H7 (cell line): ENCODE measurements at regions not wholly inside any gene's neighbourhood (a gene's known extent, or its start where the extent isn't known, plus 50 kb on each side); places are given as distances from the start of the nearest gene placed in this dataset.

Experiments used
- DNase-seq: peaks from one replicate; pipeline ENCODE4 v3.0.0; 2012
- H3K27me3 ChIP-seq: 2 replicates; pipeline ENCODE4 v1.6.0; 2011; ENCODE audit warnings: mild to moderate bottlenecking, low read length; ENCODE audit not compliant: control insufficient read depth, insufficient read depth
- H3K36me3 ChIP-seq: replicated peaks from 2 replicates; pipeline ENCODE4 v1.5.1; 2011; ENCODE audit warnings: low read length; ENCODE audit not compliant: control insufficient read depth, insufficient read depth
- H3K4me3 ChIP-seq: 2 replicates; pipeline ENCODE4 v1.5.1; 2011; ENCODE audit warnings: low read depth, mild to moderate bottlenecking, control low read depth, low read length, moderate library complexity; ENCODE audit not compliant: insufficient read depth

DNA sequence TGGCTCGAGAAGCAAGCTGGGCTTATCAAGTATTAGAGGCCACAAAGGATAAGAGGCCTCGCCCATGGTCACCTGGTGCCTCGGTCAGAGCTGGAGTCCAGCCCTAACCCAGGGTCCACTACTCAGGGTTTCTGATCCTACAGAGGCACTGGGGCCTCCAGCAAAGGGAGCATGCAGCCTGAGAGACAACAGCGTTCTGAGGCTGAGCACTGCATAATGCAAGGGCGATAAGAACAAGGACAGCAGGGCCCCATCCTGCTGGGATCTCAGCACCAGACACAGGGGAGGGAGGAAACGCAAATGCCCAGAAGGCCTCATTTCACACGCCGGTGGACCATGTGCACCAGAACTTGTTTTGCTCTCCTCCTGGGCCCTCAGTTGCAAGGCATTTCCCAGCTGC is 63.0 kb downstream of the C5orf15 start:
- no peak overlapping the region for H3K4me3 ChIP-seq
- no peaks in the 10 kb centered on the region for H3K27me3 ChIP-seq
- no peak for DNase-seq
- H3K36me3 ChIP-seq = no peaks in the 10 kb centered on the region

DNA sequence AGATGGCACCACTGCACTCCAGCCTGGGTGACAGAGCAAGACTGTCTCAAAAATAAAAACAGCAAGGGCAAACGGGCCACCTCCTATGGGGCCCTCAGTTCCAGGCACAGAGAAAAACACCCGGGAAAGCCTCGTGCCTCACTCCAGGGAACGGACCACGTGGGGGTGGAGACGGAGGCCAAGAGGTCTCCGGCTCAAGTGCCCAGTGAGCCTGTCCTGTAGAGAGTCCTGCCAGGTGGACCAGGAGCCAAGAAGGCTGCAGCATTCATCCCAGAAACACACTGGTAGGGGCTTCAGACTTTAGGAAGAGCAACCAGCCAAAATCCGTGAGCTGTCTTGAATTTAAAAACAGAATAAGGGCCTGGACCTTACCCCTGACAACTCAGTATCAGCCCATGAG is 63.8 kb downstream of the C5orf15 start:
- no peaks in the 10 kb centered on the region for H3K27me3 ChIP-seq
- no peaks in the 10 kb centered on the region for H3K36me3 ChIP-seq
- H3K4me3 ChIP-seq = no peak overlapping the region
- no peak for DNase-seq

GRCh38 chr5:133902511-133903118 is 65.8 kb downstream of the C5orf15 start:
- no peaks in the 10 kb centered on the region for H3K36me3 ChIP-seq
- no peaks in the 10 kb centered on the region for H3K27me3 ChIP-seq
- H3K4me3 ChIP-seq = no peak overlapping the region
- DNase-seq = no peak

GRCh38 chr5:133900534-133901270 is 67.7 kb downstream of the C5orf15 start:
- Histone ChIP-seq H3K27me3 (no peaks in the 10 kb centered on the region), H3K4me3 (no peak overlapping the region), H3K36me3 (no peaks in the 10 kb centered on the region)
- no peak for DNase-seq

DNA sequence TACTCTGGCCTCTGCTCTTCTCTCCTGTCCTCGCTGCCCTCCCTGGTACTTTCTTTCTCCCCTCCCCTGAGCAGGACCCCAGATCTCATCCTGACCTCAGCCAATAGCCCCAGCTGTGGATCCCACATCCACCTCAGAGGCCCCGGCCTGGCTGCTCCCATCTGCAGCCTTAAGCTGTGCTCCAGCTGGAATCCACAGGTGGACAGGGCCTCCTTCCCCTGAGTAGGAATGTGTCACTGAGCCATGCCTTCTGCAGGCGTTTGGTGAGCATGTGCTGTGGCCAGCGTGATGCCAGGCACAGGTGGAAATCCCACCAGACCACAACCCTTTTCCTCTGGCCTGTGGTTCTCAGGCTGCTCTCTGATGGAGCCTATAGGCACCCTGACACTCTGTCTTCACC is 68.9 kb downstream of the C5orf15 start:
- DNase-seq = no peak
- no peaks in the 10 kb centered on the region for H3K36me3 ChIP-seq
- no peaks in the 10 kb centered on the region for H3K27me3 ChIP-seq
- H3K4me3 ChIP-seq = no peak overlapping the region

DNA sequence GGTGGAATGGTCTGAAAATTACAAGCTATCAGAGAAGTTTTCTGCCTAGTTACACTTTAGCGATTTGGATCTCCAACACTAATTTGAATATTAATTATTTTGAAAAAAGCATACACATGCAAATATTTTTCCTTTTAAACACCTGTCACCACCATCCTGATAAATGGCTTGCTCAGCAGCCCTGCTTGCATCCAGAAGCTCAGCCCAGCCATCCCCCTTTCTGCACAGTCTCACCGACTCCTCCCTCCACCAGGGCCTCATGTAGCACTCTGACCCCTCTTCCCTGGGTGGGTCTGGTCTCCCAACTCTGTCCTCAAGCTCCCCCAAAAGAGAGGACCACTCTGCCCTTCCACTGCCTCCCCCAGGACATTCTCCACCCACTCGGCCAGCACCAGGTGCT is 70.0 kb downstream of the C5orf15 start:
- Histone ChIP-seq H3K36me3 (no peaks in the 10 kb centered on the region), H3K27me3 (no peaks in the 10 kb centered on the region), H3K4me3 (no peak overlapping the region)
- no peak for DNase-seq

DNA sequence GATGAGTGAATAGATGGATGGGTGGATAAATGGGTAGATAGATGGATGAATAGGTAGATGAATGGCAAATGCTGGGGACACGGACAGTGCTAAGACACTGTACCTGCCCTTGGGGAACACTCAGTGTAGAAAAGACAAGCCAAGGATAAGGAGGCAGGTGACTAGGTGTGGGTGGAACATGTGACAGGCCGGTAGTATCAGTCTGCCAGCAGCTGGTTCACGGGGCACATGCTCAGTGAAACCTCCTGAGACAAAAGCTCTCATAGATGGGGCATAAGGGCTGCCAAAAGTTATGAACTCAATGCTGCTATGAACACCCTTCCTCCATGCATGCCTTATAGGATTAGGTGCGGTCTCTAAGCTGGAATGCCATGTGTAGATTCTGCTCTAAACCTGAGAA is 71.0 kb downstream of the C5orf15 start:
- no peaks in the 10 kb centered on the region for H3K27me3 ChIP-seq
- no peak overlapping the region for H3K4me3 ChIP-seq
- no peaks in the 10 kb centered on the region for H3K36me3 ChIP-seq
- DNase-seq = no peak

DNA sequence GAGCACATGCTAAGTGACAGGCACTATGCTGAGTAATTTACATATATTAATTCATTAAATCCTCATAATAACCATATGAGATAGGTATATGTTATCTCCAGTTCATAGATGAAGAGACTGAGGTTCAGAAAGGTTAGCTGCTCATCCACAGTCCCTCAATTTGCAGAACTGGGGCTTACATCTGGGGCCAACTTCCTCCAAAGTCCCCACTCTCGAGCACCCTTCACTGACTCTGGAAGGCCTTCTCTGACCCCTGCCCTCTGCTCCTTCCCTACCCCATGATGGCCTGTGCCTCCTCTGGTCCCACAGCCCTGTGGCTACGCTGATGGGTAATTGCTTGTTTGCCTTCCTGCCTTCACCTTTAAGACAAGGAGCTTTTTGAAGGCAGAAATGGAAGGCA is 71.6 kb downstream of the C5orf15 start:
- no peaks in the 10 kb centered on the region for H3K27me3 ChIP-seq
- H3K4me3 ChIP-seq = no peak overlapping the region
- H3K36me3 ChIP-seq = no peaks in the 10 kb centered on the region
- no peak for DNase-seq

- Histone ChIP-seq H3K36me3 (no peaks in the 10 kb centered on the region), H3K27me3 (no peaks in the 10 kb centered on the region), H3K4me3 (no peak overlapping the region)
- DNase-seq = no peak
These were observed 72.2 kb downstream of the C5orf15 start for GRCh38 chr5:133895979-133896845.

- H3K4me3 ChIP-seq = no peak overlapping the region
- H3K27me3 ChIP-seq = no peaks in the 10 kb centered on the region
- H3K36me3 ChIP-seq = no peaks in the 10 kb centered on the region
- DNase-seq = no peak
These were observed 74.3 kb downstream of the C5orf15 start for GRCh38 chr5:133894143-133894542.

DNA sequence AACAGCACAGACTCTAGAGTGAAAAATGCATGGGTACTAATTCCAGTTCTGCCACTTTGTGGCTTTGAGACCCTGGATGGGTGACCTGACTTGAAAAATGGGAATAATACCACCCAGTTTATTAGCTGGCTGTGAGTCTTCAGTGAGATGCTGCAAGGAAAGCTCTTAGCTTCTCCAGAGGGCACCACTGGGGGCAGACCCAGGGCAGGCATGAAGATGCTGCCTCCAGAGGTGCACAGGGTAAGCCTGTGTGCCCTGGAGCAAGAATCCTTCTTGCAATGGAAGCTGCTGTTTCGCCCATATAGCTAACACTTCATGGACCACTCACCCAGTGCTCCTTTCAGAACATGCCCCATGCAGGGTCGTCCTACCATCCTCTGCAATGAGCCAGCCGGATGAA is 75.7 kb downstream of the C5orf15 start:
- no peak for DNase-seq
- H3K27me3 ChIP-seq = no peaks in the 10 kb centered on the region
- no peak overlapping the region for H3K4me3 ChIP-seq
- H3K36me3 ChIP-seq = no peaks in the 10 kb centered on the region

DNA sequence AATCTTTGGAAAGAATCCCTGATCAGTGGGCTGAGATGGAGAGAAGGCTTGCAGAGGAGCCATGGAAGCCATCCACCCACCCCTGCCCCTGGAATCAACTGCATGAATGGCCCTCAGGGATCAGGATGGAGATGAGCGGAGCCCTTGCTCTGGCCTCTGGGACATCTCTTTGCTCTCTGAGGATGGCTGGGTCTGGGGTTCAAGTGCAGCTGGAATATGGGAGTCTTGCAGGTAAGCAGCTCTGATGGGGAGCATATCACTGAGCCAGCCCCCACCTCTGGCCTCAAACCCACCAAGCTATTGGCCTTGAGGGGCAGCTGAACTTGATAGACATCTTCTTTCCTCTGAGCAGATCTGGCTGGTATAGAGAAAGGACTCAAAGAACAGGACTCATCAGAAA is 76.1 kb downstream of the C5orf15 start:
- H3K27me3 ChIP-seq = no peaks in the 10 kb centered on the region
- no peak for DNase-seq
- no peak overlapping the region for H3K4me3 ChIP-seq
- no peaks in the 10 kb centered on the region for H3K36me3 ChIP-seq

DNA sequence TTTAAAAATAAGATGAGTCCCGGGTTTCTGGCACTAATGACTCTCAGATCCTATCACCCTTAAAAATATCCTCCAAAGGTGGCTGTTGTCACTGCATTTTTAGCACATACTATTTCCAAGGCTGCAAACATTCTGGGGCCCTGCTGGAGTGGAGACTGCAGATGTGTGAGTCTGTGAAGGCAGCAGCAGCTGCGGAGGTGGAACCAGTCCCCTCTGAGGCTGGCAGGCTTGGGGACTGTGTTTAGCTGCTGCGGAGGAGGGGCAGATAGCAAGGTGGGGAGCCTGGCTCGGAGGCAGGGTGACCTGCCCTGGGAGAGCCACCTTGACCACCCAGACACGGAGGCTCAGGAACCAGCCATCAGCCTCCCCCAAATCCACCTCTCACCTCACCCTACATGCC is 77.0 kb downstream of the C5orf15 start:
- Histone ChIP-seq H3K36me3 (no peaks in the 10 kb centered on the region), H3K4me3 (no peak overlapping the region), H3K27me3 (no peaks in the 10 kb centered on the region)
- no peak for DNase-seq

- no peaks in the 10 kb centered on the region for H3K27me3 ChIP-seq
- no peaks in the 10 kb centered on the region for H3K36me3 ChIP-seq
- H3K4me3 ChIP-seq = no peak overlapping the region
- DNase-seq = no peak
These were observed 77.6 kb downstream of the C5orf15 start for GRCh38 chr5:133890776-133891280.

DNA sequence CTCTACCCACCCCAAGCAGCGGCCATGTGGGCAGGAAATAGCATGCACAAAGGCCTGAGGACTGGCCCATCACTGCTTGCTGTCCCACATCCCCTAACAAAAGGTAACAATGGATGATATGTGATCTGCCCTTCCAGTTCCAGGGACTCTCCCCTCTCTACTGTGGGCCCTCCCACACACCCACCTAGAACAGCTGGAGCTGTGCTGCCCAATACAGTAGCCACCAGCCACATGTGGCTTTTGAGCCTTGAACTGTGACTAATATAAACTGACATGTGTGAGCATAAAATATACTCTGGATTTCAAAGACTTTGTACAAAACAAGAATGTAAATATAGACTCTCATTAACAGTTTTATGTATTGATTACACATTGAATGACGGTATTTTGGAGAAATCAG is 78.1 kb downstream of the C5orf15 start:
- no peak for DNase-seq
- H3K4me3 ChIP-seq = no peak overlapping the region
- H3K27me3 ChIP-seq = no peaks in the 10 kb centered on the region

More for the DNA sequence above, 78.1 kb downstream of the C5orf15 start:
- H3K36me3 ChIP-seq = no peaks in the 10 kb centered on the region
